HG02870 (cell line): ENCODE measurements at regions not wholly inside any gene's neighbourhood (a gene's known extent, or its start where the extent isn't known, plus 50 kb on each side); places are given as distances from the start of the nearest gene placed in this dataset.
A peak's percentile ranks its signal among the peaks of the same experiment; 100 is the strongest.

ENCODE experiments used
- ATAC-seq: cut with Tn5 transposase; IDR thresholded peaks from one replicate; pipeline ENCODE4 v1.9.1; 2021; ENCODE audit warnings: mild to moderate bottlenecking, moderate library complexity; ENCODE audit not compliant: unreplicated experiment

GRCh38 chrX:106341823-106342222 is 173.7 kb downstream of the PWWP3B start:
- ATAC-seq = no peak

- no peak for ATAC-seq
Observed at GRCh38 chrX:106356580-106356979, 188.5 kb downstream of the PWWP3B start.

- no peak for ATAC-seq
Observed at GRCh38 chrX:106363214-106363613, 195.1 kb downstream of the PWWP3B start.

- no peak for ATAC-seq
Observed at GRCh38 chrX:106378616-106379015, 210.5 kb downstream of the PWWP3B start.

- no peak for ATAC-seq
Observed at GRCh38 chrX:106391284-106391911, 220.4 kb upstream of the RADX start.

GRCh38 chrX:106392346-106392745 is 219.4 kb upstream of the RADX start:
- no peak for ATAC-seq

GRCh38 chrX:106397788-106398538 is 213.8 kb upstream of the RADX start:
- ATAC-seq = no peak

GRCh38 chrX:106401965-106402559 is 209.7 kb upstream of the RADX start:
- ATAC-seq = no peak

- no peak for ATAC-seq
Observed at GRCh38 chrX:106404512-106404911, 207.3 kb upstream of the RADX start.

- peak; percentile 97 for ATAC-seq
Observed at GRCh38 chrX:106415276-106415895, 196.4 kb upstream of the RADX start.

GRCh38 chrX:106436691-106437090 is 175.1 kb upstream of the RADX start:
- no peak for ATAC-seq

GRCh38 chrX:106437407-106437806 is 174.4 kb upstream of the RADX start:
- no peak for ATAC-seq

- no peak for ATAC-seq
Observed at GRCh38 chrX:106450405-106450804, 161.4 kb upstream of the RADX start.

- no peak for ATAC-seq
Observed at GRCh38 chrX:106451933-106452332, 159.8 kb upstream of the RADX start.

GRCh38 chrX:106454991-106455390 is 156.8 kb upstream of the RADX start:
- ATAC-seq = no peak

- no peak for ATAC-seq
Observed at GRCh38 chrX:106457802-106458201, 154.0 kb upstream of the RADX start.

- no peak for ATAC-seq
Observed at GRCh38 chrX:106467422-106467821, 144.4 kb upstream of the RADX start.

GRCh38 chrX:106467943-106468342 is 143.8 kb upstream of the RADX start:
- no peak for ATAC-seq

- no peak for ATAC-seq
Observed at GRCh38 chrX:106468433-106468832, 143.3 kb upstream of the RADX start.

- ATAC-seq = no peak
Observed at GRCh38 chrX:106479920-106480319, 131.9 kb upstream of the RADX start.

GRCh38 chrX:106481341-106481740 is 130.4 kb upstream of the RADX start:
- no peak for ATAC-seq

- peak; percentile 98 for ATAC-seq
Observed at GRCh38 chrX:106484233-106484632, 127.5 kb upstream of the RADX start.
